HL-60 (cell line): ENCODE measurements at regions not wholly inside any gene's neighbourhood (a gene's known extent, or its start where the extent isn't known, plus 50 kb on each side); places are given as distances from the start of the nearest gene placed in this dataset.

Experiments
- GABPA ChIP-seq: IDR thresholded peaks from 2 replicates; pipeline ENCODE4 v1.6.1; 2012; ENCODE audit warnings: low read depth
- POLR2AphosphoS5 ChIP-seq: IDR thresholded peaks from 2 replicates; pipeline ENCODE4 v1.6.1; 2012; ENCODE audit warnings: low read depth
- TF ChIP-seq, protein P1 (sequence below): IDR thresholded peaks from one replicate; pipeline ENCODE4 v1.5.1; 2011; ENCODE audit warnings: low read length, control low read depth, inconsistent platforms; ENCODE audit not compliant: insufficient read depth
- TF ChIP-seq, protein P2 (sequence below): IDR thresholded peaks from 2 replicates; pipeline ENCODE4 v1.6.1; 2012; ENCODE audit warnings: low read depth; ENCODE audit not compliant: insufficient replicate concordance

DNA sequence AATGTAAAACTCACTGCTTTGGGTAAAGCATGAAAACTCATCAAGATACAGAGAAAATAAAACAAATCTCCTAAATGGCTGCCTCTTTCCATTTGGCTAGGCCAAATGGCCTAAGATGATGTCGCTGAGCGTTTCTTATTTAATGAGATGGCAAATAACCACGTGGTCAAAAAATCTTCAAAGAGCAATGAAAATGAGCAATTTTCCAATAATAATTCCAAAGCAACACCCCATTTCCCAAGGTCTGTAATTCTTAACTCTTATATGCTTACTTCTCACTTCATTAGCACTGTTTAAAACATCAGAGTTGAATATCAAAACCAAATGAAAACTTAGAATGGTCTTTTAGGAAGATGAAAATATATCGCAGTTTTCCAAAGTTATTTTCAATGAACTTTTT is 222.3 kb upstream of the MID1 start:
- TF ChIP-seq, protein P1, sequence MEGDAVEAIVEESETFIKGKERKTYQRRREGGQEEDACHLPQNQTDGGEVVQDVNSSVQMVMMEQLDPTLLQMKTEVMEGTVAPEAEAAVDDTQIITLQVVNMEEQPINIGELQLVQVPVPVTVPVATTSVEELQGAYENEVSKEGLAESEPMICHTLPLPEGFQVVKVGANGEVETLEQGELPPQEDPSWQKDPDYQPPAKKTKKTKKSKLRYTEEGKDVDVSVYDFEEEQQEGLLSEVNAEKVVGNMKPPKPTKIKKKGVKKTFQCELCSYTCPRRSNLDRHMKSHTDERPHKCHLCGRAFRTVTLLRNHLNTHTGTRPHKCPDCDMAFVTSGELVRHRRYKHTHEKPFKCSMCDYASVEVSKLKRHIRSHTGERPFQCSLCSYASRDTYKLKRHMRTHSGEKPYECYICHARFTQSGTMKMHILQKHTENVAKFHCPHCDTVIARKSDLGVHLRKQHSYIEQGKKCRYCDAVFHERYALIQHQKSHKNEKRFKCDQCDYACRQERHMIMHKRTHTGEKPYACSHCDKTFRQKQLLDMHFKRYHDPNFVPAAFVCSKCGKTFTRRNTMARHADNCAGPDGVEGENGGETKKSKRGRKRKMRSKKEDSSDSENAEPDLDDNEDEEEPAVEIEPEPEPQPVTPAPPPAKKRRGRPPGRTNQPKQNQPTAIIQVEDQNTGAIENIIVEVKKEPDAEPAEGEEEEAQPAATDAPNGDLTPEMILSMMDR = no peak
- TF ChIP-seq, protein P2, sequence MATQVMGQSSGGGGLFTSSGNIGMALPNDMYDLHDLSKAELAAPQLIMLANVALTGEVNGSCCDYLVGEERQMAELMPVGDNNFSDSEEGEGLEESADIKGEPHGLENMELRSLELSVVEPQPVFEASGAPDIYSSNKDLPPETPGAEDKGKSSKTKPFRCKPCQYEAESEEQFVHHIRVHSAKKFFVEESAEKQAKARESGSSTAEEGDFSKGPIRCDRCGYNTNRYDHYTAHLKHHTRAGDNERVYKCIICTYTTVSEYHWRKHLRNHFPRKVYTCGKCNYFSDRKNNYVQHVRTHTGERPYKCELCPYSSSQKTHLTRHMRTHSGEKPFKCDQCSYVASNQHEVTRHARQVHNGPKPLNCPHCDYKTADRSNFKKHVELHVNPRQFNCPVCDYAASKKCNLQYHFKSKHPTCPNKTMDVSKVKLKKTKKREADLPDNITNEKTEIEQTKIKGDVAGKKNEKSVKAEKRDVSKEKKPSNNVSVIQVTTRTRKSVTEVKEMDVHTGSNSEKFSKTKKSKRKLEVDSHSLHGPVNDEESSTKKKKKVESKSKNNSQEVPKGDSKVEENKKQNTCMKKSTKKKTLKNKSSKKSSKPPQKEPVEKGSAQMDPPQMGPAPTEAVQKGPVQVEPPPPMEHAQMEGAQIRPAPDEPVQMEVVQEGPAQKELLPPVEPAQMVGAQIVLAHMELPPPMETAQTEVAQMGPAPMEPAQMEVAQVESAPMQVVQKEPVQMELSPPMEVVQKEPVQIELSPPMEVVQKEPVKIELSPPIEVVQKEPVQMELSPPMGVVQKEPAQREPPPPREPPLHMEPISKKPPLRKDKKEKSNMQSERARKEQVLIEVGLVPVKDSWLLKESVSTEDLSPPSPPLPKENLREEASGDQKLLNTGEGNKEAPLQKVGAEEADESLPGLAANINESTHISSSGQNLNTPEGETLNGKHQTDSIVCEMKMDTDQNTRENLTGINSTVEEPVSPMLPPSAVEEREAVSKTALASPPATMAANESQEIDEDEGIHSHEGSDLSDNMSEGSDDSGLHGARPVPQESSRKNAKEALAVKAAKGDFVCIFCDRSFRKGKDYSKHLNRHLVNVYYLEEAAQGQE = no peak
- TF ChIP-seq POLR2AphosphoS5 (no peak), GABPA (no peak)
